RWPE1 (cell line): ENCODE measurements at regions not wholly inside any gene's neighbourhood (a gene's known extent, or its start where the extent isn't known, plus 50 kb on each side); places are given as distances from the start of the nearest gene placed in this dataset.
"Not testable (repeated sequence)": the region's sequence is repeated elsewhere in the genome, so short reads cannot be mapped to it uniquely, and the experiment has no call there.

Experiments used
- CTCF ChIA-PET: fragments of 350-600 bp; sonication (Branson Sonifier 250); formaldehyde crosslinking; extraction: SDS; loops from one replicate; lab custom pipeline; 2021; lab: Yijun Ruan, JAX
- POLR2A ChIA-PET: fragments of 400-600 bp; formaldehyde crosslinking; extraction: SDS; loops from one replicate; lab custom pipeline; 2020; ENCODE audit warnings: antibody characterized with exemption; ENCODE audit not compliant: low non-redundant PET; lab: Yijun Ruan, JAX
- DNase-seq: peaks from one replicate; pipeline ENCODE4 v3.0.0; 2012; ENCODE audit warnings: low spot score
- H3K27ac ChIP-seq: fragments of 450-650 bp; 2 replicates; pipeline ENCODE4 v1.5.1; 2017
- TF ChIP-seq, protein P1 (sequence below): fragments of 450-650 bp; conservative IDR thresholded peaks from 2 replicates; pipeline ENCODE4 v1.5.1; 2017; ENCODE audit warnings: low read depth, mild to moderate bottlenecking

DNA sequence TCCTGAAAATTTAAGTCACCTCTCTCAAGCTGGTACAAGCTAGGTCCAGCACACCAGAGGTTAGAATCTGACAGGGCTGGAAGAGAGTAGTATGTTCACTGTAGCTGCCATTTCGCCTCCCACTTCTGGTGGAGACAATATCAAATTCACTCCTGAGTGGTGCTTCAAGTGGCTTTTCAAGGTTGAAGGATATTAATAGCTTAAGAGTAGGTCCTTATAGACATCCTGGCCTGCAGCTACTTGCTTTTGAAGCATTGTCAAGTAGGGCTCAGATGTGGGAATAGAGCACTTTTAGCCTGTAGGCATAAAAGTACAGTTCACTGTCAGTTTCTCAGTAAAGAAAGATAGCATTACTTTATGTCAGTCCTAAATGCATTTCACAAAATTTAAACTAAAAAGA, 270.5 kb upstream of the PLPP4 start:
- no peak for DNase-seq
- TF ChIP-seq, protein P1, sequence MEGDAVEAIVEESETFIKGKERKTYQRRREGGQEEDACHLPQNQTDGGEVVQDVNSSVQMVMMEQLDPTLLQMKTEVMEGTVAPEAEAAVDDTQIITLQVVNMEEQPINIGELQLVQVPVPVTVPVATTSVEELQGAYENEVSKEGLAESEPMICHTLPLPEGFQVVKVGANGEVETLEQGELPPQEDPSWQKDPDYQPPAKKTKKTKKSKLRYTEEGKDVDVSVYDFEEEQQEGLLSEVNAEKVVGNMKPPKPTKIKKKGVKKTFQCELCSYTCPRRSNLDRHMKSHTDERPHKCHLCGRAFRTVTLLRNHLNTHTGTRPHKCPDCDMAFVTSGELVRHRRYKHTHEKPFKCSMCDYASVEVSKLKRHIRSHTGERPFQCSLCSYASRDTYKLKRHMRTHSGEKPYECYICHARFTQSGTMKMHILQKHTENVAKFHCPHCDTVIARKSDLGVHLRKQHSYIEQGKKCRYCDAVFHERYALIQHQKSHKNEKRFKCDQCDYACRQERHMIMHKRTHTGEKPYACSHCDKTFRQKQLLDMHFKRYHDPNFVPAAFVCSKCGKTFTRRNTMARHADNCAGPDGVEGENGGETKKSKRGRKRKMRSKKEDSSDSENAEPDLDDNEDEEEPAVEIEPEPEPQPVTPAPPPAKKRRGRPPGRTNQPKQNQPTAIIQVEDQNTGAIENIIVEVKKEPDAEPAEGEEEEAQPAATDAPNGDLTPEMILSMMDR: no peak
- CTCF ChIA-PET: interaction anchor here (0.5 to 0.7 kb wide), 3 partner anchors 99 to 1727 kb away, joined by 3 to 7 read pairs (median 5); no protein-coding TSS in a partner anchor
- POLR2A ChIA-PET: no interaction called here
- H3K27ac ChIP-seq: no peak overlapping the region

DNA sequence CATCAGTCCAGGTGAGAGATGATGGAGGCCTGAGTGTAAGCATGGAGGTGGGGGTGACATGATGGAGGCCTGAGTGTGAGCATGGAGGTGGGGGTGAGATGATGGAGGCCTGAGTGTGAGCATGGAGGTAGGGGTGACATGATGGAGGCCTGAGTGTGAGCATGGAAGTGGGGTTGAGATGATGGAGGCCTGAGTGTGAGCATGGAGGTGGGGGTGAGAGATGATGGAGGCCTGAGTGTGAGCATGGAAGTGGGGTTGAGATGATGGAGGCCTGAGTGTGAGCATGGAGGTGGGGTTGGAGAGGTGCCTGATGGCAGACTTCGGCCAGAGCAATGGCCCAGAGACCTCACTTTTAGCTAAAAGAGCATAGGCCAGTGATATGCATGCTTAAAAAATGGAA, 269.9 kb upstream of the PLPP4 start:
- CTCF ChIA-PET: interaction anchor here (0.6 kb wide), 2 partner anchors 145 to 506 kb away, joined by 3 read pairs; no protein-coding TSS in a partner anchor
- POLR2A ChIA-PET, H3K27ac ChIP-seq, DNase-seq: not testable (repeated sequence)

DNA sequence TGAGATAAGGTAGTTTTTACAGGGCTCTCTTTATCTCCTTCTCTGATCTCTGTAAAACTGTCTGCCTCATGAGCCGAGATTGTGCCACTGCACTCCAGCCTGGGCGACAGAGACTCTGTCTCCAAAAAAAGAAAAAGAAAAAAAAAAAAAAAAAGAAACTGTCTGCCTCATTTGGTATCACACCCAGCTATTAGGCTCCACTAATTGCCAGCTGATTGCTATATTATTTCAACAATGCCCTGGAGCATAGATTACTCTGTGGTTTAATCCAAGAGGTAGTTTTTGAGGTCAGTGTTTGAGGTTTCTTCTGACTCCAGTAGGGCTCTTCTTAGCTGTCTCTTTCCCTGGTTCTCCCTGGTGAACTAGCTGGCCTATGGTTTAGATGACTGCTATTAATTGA, 268.1 kb upstream of the PLPP4 start:
- H3K27ac ChIP-seq: no peak overlapping the region
- no peak for DNase-seq
- TF ChIP-seq, protein P1: no peak
- ChIA-PET POLR2A (no interaction called here), CTCF (interaction anchor here (0.6 kb wide), 1 partner anchor 149 kb away, joined by 3 read pairs; no protein-coding TSS in a partner anchor)

DNA sequence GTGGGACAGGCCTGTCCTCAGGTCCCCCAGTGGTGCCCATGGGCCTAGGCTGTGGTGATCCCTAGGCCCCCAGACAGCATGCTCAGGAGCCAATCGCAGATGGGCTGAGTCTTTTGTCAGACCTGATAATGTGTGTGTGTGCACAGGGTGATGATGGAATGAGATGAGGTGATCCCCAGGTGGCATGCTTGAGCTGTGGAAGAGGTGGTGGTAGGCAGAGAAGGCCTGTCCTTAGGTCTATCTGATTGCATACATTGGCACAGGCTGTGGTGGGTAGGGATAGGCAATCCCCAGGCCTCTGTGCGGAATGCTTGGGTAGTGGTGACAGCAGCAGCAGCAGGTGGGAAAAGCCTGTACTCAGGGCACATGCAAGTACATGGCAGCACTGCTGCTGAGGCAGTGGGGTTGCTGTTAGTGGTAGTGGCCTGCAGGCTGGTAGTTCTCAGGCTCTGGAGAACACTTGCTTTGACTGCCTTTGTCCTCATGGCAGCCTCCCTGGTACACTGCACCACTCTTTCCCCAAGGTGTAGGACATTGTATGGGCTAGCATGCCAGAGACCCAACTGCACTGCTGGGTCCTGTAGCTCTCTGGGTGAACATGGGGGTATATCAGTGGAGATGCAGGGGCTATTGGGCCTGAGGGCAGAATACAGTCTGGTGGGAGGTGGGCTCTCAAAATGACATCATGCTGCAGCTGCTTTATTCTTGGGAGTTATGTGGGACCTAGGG, 260.9 kb upstream of the PLPP4 start:
- TF ChIP-seq, protein P1: no peak
- no peak for DNase-seq
- CTCF ChIA-PET: interaction anchor here (0.8 kb wide), 1 partner anchor 26 kb away, joined by 3 read pairs; no protein-coding TSS in a partner anchor
- H3K27ac ChIP-seq: no peak overlapping the region
- POLR2A ChIA-PET: no interaction called here

DNA sequence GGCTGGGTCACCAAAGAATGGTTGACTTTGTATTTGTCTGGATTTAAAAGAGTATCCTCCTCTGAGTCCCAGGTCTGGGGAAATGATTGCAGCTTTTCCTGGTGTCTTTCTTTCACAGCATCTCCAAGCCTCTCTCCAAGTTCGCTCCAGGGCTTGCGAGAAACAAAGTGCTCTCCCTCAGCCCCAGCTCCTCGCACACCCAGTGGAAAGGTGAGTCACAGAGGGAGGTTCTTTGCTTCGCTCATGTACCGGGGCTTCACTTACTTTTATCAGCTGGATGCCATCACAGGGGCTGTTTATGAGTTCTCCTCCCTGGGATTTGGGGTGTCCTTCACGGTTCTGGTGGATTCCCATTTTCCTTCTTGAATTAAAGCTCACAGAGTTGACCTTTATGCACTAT, 252.2 kb upstream of the PLPP4 start:
- CTCF ChIA-PET: no interaction called here
- H3K27ac ChIP-seq: no peak overlapping the region

DNA sequence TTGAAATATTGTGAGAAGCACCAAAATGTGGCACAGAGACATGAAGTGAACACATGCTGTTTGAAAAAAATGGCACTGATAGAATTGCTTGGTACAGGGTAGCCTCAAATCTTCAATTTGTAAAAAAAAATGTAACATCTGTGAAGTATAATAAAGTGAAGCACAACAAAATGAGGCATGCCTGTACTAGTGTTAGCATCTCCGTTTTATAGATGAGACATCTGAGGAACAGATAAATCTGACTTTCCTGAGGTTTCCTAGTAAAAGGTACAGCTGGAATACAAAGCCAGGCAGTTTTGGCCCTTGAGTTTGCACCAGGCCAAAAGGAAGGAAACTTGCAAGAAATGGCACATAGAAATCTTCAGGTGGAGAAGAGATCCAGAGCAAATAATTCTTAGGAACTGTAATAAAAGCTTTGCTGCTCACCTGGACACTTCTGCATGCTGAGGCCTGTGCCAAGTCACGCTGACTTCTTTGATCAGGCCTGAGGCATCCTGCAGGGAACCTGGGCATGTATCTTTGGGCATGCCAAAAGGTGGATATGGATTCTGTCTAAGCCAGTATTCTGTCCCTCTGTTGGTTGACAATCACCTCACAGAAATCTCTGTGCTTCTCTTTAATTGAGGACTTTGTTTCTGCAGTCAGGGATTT, 251.5 kb upstream of the PLPP4 start:
- ChIA-PET CTCF (interaction anchor here (0.7 kb wide), 1 partner anchor 55 kb away, joined by 3 read pairs; no protein-coding TSS in a partner anchor), POLR2A (no interaction called here)
- peak; percentile 20 for DNase-seq
- H3K27ac ChIP-seq: no peak overlapping the region
- TF ChIP-seq, protein P1: no peak

More for the DNA sequence above, 252.2 kb upstream of the PLPP4 start:
- POLR2A ChIA-PET: no interaction called here
- TF ChIP-seq, protein P1: no peak
- DNase-seq: no peak
